ENCODE measurements at regions not wholly inside any gene's neighbourhood (a gene's known extent, or its start where the extent isn't known, plus 50 kb on each side); places are given as distances from the start of the nearest gene placed in this dataset.
"Not testable (repeated sequence)": the region's sequence is repeated elsewhere in the genome, so short reads cannot be mapped to it uniquely, and the experiment has no call there.

- not testable (repeated sequence) for TF ChIP-seq POLR2A (IDR thresholded peaks at IDR 0.05; ENCODE audit: control extremely low read depth in 1 of 2, low read depth in 2 of 2, low read length in 2 of 2); SIX5 (IDR thresholded peaks at IDR 0.05; ENCODE audit: low read depth, low read length); POLR2AphosphoS5 (IDR thresholded peaks at IDR 0.05; ENCODE audit: low read depth, low read length); SRF (IDR thresholded peaks at IDR 0.05; ENCODE audit: low read depth, low read length); CHD2 (IDR thresholded peaks at IDR 0.05; ENCODE audit: low read length); ASH2L (IDR thresholded peaks at IDR 0.05; ENCODE audit: low read length)
Observed at GRCh38 chr3:26514445-26515029, 108.0 kb upstream of the LRRC3B start.
